Astrocyte (in vitro differentiated cells and primary cell): ENCODE measurements at regions not wholly inside any gene's neighbourhood (a gene's known extent, or its start where the extent isn't known, plus 50 kb on each side); places are given as distances from the start of the nearest gene placed in this dataset.

Experiments
- EZH2 ChIP-seq: IDR thresholded peaks from 2 replicates; pipeline ENCODE4 v1.6.1; 2012; ENCODE audit warnings: mild to moderate bottlenecking, low read length, inconsistent platforms; ENCODE audit not compliant: insufficient read depth
- TF ChIP-seq, protein P1 (sequence below): IDR thresholded peaks from 2 replicates; pipeline ENCODE4 v1.5.1; 2011; ENCODE audit warnings: low read depth, mild to moderate bottlenecking, inconsistent platforms, low read length, moderate library complexity; ENCODE audit not compliant: insufficient read depth

DNA sequence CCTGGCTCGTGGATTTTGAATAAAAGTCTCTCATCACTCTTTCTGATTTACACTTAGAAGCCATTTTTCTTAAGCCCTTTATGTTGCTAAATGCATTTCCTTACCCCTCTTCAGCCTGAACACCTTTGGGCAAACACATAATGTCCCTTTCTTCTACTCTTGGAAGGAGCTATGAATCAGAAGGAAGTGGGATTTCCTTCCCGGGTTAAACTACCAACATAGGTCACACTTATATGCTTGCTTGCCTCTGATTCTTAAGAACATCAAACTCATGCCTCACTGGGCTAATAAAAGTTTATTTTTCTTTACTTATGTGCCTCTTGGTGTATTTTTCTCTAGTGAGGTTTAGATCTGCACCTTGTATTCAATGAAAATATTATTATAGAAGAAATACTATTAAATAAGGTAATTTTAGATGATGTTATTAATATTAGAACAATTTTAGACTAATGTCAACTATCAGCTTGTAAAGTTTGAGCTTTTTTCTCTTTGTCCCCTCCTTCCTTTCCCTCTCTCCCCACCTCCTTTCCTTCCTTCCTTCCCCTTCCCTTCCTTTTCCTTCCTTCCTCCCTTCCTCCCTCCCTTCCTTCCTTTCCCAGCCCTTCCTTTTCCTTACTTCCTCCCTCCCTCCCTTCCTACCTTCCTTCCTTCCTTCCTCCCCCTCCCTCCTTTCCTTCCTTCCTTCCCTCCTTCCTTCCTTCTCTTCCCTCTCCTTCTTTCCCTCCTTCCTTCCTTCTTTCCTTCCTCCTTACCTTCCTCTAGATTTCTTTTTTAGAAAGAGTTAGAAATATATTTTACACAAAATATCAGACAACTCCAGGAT lies 66.5 kb upstream of the KCNJ6 start:
- TF ChIP-seq, protein P1, sequence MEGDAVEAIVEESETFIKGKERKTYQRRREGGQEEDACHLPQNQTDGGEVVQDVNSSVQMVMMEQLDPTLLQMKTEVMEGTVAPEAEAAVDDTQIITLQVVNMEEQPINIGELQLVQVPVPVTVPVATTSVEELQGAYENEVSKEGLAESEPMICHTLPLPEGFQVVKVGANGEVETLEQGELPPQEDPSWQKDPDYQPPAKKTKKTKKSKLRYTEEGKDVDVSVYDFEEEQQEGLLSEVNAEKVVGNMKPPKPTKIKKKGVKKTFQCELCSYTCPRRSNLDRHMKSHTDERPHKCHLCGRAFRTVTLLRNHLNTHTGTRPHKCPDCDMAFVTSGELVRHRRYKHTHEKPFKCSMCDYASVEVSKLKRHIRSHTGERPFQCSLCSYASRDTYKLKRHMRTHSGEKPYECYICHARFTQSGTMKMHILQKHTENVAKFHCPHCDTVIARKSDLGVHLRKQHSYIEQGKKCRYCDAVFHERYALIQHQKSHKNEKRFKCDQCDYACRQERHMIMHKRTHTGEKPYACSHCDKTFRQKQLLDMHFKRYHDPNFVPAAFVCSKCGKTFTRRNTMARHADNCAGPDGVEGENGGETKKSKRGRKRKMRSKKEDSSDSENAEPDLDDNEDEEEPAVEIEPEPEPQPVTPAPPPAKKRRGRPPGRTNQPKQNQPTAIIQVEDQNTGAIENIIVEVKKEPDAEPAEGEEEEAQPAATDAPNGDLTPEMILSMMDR, result no peak
- TF ChIP-seq EZH2, result no peak
